ENCODE measurements at regions not wholly inside any gene's neighbourhood (a gene's known extent, or its start where the extent isn't known, plus 50 kb on each side); places are given as distances from the start of the nearest gene placed in this dataset.
A peak's percentile ranks its signal among the peaks of the same experiment; 100 is the strongest.

- Histone ChIP-seq H3K36me3 (ENCODE audit: control insufficient read depth, insufficient read depth, low read length) (no peaks in the 10 kb centered on the region), H3K14ac (replicated peaks; ENCODE audit: low read depth, low read length) (peak overlapping the region; percentile 61), H2BK120ac (ENCODE audit: low read depth, low read length) (peak overlapping the region; percentile 61; the same call in 1 of the 2 replicates), H3K4me2 (ENCODE audit: low read depth, low read length) (peak overlapping the region; percentile 99), H4K91ac (ENCODE audit: insufficient read depth, low read depth, low read length) (peak overlapping the region; percentile 28; the same call in 1 of the 2 replicates), H3K9me1 (ENCODE audit: insufficient read depth, low read length) (no peaks in the 10 kb centered on the region), H3K4ac (ENCODE audit: low read depth, low read length) (peak overlapping the region; percentile 41; the same call in 1 of the 2 replicates), H3K56ac (ENCODE audit: extremely low read depth, insufficient read depth, low read length) (no peak overlapping the region), H2AK9ac (replicated peaks; ENCODE audit: low read depth, low read length, poor library complexity) (no peak overlapping the region), H2BK5ac (ENCODE audit: low read depth, low read length, poor library complexity, severe bottlenecking) (no peak overlapping the region), H2AK5ac (ENCODE audit: low read depth, low read length) (no peak overlapping the region), H3K79me1 (ENCODE audit: low read depth in 1 of 2, low read length in 2 of 2) (no peaks in the 10 kb centered on the region), H4K20me1 (ENCODE audit: insufficient read depth, low read length) (no peaks in the 10 kb centered on the region), H3K9ac (ENCODE audit: low read depth, low read length) (peak overlapping the region; percentile 55), H3K4me1 (ENCODE audit: control insufficient read depth, insufficient read depth, low read length) (peaks cover 6% of the 10 kb centered on the region), H3K27ac (ENCODE audit: insufficient read depth, low read length) (peak overlapping the region; percentile 64; the same call in 1 of the 2 replicates), H3K18ac (ENCODE audit: low read depth, low read length) (peak overlapping the region; percentile 94), H3K23ac (ENCODE audit: low read depth, low read length) (no peak overlapping the region), H2BK20ac (ENCODE audit: low read depth, low read length) (peak overlapping the region; percentile 3; the same call in 1 of the 2 replicates), H4K8ac (ENCODE audit: low read depth in 2 of 2, low read length in 2 of 2) (peak overlapping the region in 1 of 2 experiments; percentile 74; a peak in 2 of 4 replicates), H2BK15ac (ENCODE audit: low read depth, low read length) (0 out of 3 replicates have a peak overlapping the region, but pooled peaks have one; percentile 2), H3K27me3 (ENCODE audit: control insufficient read depth, insufficient read depth, low read length) (peaks cover 4% of the 10 kb centered on the region), H2AFZ (replicated peaks; ENCODE audit: low read length, poor library complexity) (peak overlapping the region; percentile 85), H4K5ac (ENCODE audit: low read depth, low read length) (peak overlapping the region; percentile 99), H3K9me3 (ENCODE audit: control insufficient read depth, insufficient read depth, low read length) (no peaks in the 10 kb centered on the region), H3K4me3 (ENCODE audit: insufficient read depth, low read depth, low read length) (peak overlapping the region; percentile 43; the same call in 1 of the 2 replicates)
- no TSS peak for BruUV-seq (replicated peaks)
- ATAC-seq (ENCODE audit: low read depth) (peak; percentile 86), DNase-seq (peak; percentile 15)
- in situ Hi-C loops (cut with MboI; ENCODE audit: low sequenced_read_pairs) (no loop called here), dilution Hi-C loops (cut with HindIII; ENCODE audit: low sequenced_read_pairs, unreplicated experiment) (no loop called here), intact Hi-C loops (cut with micrococcal nuclease) (no loop called here)
- ChIA-PET POLR2A (ENCODE audit: unreplicated experiment) (no interaction called here), CTCF (no interaction called here)
- TF ChIP-seq CTCF (conservative IDR thresholded peaks at IDR 0.05; ENCODE audit: low read depth, low read length) (no peak), USF2 (IDR thresholded peaks at IDR 0.05; ENCODE audit: low read depth, low read length) (no peak), BHLHE40 (IDR thresholded peaks at IDR 0.05; ENCODE audit: low read depth, low read length) (no peak), MAZ (IDR thresholded peaks at IDR 0.05; ENCODE audit: borderline replicate concordance, low read depth, low read length) (no peak), NFE2L2 (IDR thresholded peaks at IDR 0.05; ENCODE audit: low read depth, low read length) (no peak), ELK1 (IDR thresholded peaks at IDR 0.05; ENCODE audit: borderline replicate concordance, low read depth, low read length) (no peak), MAFK (IDR thresholded peaks at IDR 0.05; ENCODE audit: low read depth, low read length) (no peak), CEBPB (IDR thresholded peaks at IDR 0.05; ENCODE audit: low read depth, low read length) (no peak), CHD1 (IDR thresholded peaks at IDR 0.05; ENCODE audit: low read depth, low read length) (no peak), MXI1 (IDR thresholded peaks at IDR 0.05; ENCODE audit: borderline replicate concordance, low read depth, low read length) (no peak), SMC3 (IDR thresholded peaks at IDR 0.05; ENCODE audit: low read depth, low read length) (no peak), RCOR1 (IDR thresholded peaks at IDR 0.05; ENCODE audit: insufficient replicate concordance, low read length) (no peak)
- WGBS, 2 experiments (ENCODE audit: extremely low coverage in 2 of 2, insufficient read length in 1 of 2) = 56% methylated on average over 5 of the region's 19 CpGs; no CpG with 5 or more reads in 1 of the 2 experiments
Measured at GRCh38 chr9:95764533-95765319, 110.8 kb upstream of the ERCC6L2 start.
